ENCODE measurements at regions not wholly inside any gene's neighbourhood (a gene's known extent, or its start where the extent isn't known, plus 50 kb on each side); places are given as distances from the start of the nearest gene placed in this dataset.

DNA sequence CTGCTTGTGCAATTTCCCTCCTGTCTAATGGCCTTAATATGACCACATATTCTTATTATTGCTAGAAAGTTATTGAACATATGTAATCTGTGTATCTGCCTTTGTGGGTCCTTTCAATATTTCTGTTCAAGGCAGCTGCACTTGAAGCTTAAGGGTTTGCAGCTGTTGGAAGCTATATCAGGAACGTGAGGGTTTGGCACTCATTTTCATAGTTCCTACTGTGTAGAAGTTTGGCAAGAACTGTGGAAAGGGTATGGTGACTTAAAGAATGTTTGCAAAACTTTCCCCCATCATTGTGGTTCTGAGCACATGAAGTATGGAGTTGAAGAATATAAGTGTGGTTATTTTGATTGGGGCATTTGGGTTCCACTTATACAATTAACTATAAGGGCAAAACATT is 144.7 kb upstream of the SEMA3A start:
- ChIA-PET CTCF (no interaction called here), POLR2A (no interaction called here)
- no peak for DNase-seq (ENCODE audit: extremely low spot score)
- TF ChIP-seq, protein P1, sequence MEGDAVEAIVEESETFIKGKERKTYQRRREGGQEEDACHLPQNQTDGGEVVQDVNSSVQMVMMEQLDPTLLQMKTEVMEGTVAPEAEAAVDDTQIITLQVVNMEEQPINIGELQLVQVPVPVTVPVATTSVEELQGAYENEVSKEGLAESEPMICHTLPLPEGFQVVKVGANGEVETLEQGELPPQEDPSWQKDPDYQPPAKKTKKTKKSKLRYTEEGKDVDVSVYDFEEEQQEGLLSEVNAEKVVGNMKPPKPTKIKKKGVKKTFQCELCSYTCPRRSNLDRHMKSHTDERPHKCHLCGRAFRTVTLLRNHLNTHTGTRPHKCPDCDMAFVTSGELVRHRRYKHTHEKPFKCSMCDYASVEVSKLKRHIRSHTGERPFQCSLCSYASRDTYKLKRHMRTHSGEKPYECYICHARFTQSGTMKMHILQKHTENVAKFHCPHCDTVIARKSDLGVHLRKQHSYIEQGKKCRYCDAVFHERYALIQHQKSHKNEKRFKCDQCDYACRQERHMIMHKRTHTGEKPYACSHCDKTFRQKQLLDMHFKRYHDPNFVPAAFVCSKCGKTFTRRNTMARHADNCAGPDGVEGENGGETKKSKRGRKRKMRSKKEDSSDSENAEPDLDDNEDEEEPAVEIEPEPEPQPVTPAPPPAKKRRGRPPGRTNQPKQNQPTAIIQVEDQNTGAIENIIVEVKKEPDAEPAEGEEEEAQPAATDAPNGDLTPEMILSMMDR (IDR thresholded peaks at IDR 0.05; ENCODE audit: control extremely low read depth, extremely low read depth, low read depth, missing control alignments), result no peak

DNA sequence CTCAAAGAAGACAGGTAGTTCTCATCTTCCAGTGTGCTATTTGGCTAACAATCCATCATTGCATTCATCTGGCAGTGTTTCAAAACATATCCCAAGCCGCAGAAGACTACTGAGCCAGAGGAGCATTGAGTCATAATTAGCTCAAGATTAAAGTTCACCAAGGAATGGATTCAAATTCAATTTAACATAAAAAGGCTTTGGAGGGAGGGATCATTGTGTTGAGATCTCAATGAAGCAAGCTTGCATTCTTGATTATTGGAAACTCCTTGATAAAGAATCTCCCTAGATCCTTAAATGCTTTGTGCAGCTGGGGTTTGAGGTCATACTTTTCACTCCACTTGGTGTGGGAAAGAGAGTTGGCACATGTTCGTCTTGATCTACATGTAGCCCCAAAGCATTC is 142.8 kb upstream of the SEMA3A start:
- no peak for DNase-seq (ENCODE audit: extremely low spot score)
- ChIA-PET CTCF (no interaction called here), POLR2A (no interaction called here)
- TF ChIP-seq, protein P1 (IDR thresholded peaks at IDR 0.05; ENCODE audit: control extremely low read depth, extremely low read depth, low read depth, missing control alignments), result no peak

- ChIA-PET POLR2A (no interaction called here), CTCF (no interaction called here)
- TF ChIP-seq, protein P1 (IDR thresholded peaks at IDR 0.05; ENCODE audit: control extremely low read depth, extremely low read depth, low read depth, missing control alignments), result no peak
- DNase-seq (ENCODE audit: extremely low spot score), result no peak
Measured at GRCh38 chr7:84336766-84337165, 142.2 kb upstream of the SEMA3A start.

DNA sequence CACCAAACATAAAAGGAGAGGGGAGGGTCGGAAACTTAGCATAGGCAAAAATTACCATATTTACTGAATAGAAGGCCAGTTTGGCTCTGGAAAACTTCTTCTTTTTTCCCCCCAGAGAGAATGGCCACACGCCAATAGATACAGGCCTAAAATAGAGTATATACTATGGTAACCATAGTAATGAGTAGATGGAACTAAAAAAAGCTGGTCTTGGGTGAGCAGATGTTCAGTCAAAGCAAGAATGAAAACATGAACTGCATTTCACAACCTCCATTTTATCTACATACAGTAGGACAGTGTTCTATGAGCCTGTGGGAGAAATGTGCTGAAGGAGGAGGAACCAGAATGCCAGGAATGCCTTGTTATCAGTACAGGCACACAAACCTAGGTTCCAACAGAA is 141.7 kb upstream of the SEMA3A start:
- DNase-seq (ENCODE audit: extremely low spot score), result peak; percentile 24
- TF ChIP-seq, protein P1 (IDR thresholded peaks at IDR 0.05; ENCODE audit: control extremely low read depth, extremely low read depth, low read depth, missing control alignments), result no peak
- ChIA-PET CTCF (interaction anchor here (1.1 kb wide), 1 partner anchor 9 kb away, joined by 3 read pairs; no protein-coding TSS in a partner anchor), POLR2A (no interaction called here)

- POLR2A ChIA-PET, result no interaction called here
- DNase-seq (ENCODE audit: extremely low spot score), result no peak
- CTCF ChIA-PET, result interaction anchor here (1.2 kb wide), 1 partner anchor 12 kb away, joined by 3 read pairs; no protein-coding TSS in a partner anchor
- TF ChIP-seq, protein P1 (IDR thresholded peaks at IDR 0.05; ENCODE audit: control extremely low read depth, extremely low read depth, low read depth, missing control alignments), result no peak
Measured at GRCh38 chr7:84331616-84332015, 137.0 kb upstream of the SEMA3A start.

GRCh38 chr7:84328571-84328970 is 134.0 kb upstream of the SEMA3A start:
- CTCF ChIA-PET, result no interaction called here

More at GRCh38 chr7:84328571-84328970, 134.0 kb upstream of the SEMA3A start:
- DNase-seq (ENCODE audit: extremely low spot score), result no peak
- POLR2A ChIA-PET, result no interaction called here
- TF ChIP-seq, protein P1 (IDR thresholded peaks at IDR 0.05; ENCODE audit: control extremely low read depth, extremely low read depth, low read depth, missing control alignments), result no peak

Measured in GM10248 (cell line).